AG08395 (cell line): ENCODE measurements at regions not wholly inside any gene's neighbourhood (a gene's known extent, or its start where the extent isn't known, plus 50 kb on each side); places are given as distances from the start of the nearest gene placed in this dataset.

Experiments used
- DNase-seq: peaks from one replicate; pipeline ENCODE4 v3.0.0; 2012; ENCODE audit warnings: mixed read lengths, low spot score

DNA sequence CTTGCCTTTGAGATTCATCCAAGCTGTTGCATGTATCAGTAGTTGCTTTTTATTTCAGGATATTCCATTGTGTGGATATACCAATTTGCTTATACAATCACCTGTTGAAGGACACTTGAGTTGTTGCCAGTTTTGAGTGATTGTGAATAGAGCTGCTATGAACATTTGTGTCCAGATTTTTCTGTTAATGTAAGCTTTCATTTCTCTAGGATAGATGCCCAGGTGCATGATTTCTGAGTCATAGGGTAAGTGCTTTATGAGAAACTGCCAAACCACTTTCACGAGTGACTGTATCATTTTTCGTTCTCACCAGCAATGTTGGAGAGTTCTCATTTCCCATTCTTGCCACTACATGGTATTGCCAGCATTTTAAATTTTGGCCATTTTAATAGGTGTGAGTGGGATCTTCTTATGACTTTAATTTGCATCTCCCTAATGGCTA is 434.6 kb upstream of the RGS6 start:
- DNase-seq, result no peak

DNA sequence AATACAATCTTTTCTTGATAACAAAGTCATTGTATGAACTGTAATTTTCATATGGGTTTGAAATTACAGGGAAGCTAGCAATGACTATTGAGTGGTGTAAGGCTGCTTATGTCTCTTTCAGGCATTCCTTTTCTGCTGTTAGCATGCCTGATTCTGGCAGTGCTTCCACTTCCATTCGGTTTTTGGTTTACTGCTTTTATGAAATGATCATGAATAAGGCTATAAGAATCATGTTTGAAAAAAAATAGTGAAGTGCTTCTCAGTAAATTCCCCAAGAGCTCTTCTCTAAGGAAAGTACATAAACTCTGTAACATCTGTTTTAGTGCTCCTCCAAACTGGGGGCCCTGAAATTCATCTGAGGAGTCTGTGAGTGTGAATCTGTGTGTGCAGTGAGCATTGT is 434.0 kb upstream of the RGS6 start:
- peak; percentile 53 for DNase-seq

DNA sequence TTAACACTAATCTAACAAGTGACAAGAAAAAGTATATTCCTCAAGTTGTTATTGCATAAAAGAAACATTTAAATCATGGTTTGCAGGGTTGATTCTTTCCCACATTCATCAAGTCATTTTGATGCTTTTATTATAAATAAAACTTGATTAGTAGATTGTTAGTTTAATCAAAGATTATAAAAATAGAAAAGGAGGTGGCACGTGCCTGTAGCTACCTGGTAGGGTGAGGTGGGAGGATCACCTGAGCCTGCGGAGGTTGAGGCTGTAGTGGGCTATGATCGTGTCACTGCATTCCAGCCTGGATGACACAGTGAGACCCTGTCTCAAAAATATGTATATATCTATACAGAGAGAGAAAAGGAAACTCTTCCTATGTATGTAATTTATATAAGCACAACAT is 433.2 kb upstream of the RGS6 start:
- DNase-seq, result no peak

DNA sequence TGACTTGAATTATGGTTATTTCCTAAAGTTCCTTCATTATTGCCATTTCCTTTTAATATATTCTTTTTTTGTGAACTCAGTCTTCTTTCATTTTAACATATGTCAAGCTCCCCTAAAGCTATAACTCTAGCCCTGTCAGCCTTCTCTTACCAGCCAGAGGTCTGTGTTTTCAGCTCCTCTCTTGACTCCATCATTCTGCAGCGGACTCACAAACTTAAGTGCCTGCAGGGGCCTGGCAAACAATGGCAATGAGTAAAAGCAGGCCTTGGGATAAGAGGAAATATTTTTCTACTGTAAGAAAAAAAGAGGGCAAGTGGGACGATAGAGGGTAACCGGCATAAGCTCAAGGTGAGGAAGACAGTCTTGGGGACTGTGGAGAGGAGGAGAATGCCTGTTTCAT is 424.5 kb upstream of the RGS6 start:
- no peak for DNase-seq

DNA sequence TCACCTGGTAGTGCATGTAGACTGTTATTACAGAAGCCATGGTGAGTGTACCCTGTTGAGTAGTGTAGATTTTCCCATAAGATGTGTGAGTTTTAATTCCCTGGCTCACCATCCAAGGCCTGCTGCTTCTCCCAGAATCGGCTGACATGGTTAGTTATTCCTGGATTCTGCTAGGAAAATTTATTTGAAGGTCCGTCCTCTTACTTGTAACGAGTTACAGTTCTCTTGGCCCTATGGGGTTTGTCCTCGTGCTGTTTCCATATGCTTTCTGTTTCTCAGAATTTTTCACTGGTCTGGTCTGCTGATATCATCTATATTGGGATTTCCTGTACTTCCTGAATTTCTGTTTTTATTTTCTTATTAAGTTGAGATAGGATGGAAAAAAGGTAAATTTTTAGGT is 423.3 kb upstream of the RGS6 start:
- no peak for DNase-seq

DNA sequence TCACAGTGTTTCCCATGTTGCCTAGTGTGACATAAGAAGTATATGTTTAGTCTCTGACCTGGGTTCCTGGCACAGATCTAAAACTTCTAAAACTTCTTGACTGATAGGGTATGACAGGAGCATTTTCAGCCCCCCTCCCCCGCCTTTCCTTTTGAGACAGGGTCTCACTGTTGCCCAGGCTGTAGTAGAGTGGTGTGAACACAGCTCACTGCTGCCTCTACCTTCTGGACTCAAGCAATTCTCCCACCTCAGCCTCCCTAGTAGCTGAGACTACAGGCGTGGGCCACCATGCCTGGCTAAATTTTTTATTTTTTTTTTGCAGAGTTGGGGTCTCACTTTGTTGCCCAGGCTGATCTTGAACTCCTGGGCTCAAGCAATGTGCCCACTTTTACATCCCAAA is 421.1 kb upstream of the RGS6 start:
- no peak for DNase-seq

DNA sequence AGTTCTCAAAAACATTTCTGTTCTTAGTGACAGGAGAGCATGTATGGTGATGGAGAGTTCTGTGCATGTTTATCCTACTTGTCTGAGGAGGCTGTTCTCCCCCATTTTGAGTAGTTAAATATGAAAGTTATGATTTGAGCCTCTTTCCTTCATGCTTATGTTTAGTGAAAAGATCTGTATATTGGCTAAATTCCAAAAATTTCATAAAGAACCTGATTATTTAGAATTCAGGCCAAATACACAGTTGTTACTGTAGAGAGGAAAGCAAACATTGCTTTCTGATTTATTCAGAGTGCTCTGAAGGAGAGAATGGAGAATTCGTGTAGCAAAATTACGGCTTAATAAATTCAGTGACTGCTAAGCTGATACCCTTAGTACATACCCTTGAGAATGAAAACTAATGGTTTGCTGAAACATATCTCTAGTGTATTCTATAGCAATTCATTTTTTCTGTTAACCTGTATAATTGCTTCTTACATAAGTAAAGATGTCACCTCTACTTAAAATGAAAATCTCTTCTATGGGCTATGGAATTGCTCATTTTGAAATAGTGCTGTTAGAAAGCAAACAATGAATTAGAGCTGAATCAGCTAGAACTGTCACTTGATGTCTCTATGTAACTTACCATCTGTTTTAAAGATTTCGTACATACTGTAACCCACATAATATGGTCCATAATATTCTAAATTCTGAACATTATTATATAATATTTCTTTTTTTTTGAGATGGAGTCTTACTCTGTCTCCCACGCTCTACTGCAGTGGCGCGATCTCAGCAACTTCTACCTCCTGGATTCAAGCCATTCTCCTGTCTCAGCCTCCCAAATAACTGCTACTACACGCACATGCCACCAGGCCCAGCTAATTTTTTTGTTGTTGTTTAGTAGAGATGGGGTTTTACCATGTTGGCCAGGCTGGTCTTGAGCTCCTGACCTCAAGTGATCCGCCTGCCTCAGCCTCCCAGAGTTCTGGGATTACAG is 417.0 kb upstream of the RGS6 start:
- DNase-seq, result no peak

DNA sequence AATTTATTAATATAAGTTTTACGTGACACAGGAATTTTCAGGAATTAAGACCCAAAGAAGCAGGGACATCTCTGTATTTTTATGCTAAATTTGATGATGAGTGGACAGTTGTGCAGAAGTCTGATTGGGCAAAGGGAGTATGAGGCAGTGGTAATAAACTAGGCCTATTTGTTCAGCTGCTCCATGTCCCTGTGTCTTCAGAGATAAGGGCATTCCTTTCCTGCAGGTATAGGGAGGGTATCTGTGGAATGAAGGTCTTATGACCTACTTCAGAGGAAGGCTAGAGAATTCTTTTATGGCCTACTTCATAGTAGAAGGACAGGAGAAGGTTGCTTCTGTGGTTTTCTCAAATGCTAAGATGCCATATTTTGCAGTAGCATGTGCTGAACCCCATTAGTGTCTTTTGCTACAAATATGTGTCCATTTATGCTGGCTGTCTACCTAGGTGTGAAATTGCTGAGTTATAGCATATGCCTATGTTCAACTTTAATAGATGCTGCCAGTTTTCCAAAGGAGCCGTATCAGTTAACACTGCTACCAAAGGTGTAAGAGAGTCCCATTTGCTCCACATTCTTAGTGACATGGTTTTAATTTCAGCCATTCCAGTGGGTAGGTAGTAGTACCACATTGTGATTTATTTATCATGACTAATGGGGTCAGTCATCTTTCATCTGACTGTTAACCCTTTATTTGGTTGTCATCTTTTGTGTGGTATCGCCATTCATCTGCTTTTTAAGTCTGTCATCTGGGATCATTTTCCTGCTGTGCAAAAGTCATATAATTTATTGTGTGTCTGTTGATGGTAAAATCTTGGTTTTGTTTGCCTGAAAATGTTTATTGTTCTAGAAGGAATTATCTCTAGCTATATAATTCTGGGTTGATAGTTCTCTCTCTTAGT is 410.7 kb upstream of the RGS6 start:
- DNase-seq, result no peak

DNA sequence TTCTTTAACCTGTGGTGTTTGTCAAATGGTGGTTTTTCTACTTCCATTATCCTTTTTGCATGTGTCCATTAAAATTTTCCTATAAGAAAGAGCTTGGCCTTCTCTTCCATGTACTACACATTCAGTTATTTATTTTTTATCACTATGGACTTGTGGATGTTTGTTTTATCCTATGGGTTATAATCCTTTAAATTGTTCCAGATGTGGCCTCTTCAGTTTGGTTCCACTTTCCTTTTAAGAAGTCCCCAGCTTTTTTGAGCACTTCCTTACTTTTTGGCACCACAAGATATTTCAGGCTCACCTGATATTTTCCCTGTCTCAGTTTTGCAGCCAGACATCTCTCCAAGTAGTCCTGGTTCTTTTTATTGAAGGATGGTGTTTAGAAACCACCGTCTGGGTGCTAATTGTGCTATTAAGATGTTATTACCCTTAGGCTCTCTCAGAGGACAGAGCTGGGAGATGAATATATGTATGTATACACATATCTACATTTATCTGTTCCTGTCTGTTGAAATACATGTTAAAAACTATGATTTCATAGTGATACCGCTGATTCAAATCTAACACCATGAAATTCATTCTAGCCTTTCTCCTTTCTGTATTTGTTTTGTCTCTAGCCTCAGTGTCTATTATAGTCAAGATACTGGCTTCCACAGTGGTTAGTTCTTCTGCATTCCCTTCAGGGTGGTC is 408.5 kb upstream of the RGS6 start:
- no peak for DNase-seq

DNA sequence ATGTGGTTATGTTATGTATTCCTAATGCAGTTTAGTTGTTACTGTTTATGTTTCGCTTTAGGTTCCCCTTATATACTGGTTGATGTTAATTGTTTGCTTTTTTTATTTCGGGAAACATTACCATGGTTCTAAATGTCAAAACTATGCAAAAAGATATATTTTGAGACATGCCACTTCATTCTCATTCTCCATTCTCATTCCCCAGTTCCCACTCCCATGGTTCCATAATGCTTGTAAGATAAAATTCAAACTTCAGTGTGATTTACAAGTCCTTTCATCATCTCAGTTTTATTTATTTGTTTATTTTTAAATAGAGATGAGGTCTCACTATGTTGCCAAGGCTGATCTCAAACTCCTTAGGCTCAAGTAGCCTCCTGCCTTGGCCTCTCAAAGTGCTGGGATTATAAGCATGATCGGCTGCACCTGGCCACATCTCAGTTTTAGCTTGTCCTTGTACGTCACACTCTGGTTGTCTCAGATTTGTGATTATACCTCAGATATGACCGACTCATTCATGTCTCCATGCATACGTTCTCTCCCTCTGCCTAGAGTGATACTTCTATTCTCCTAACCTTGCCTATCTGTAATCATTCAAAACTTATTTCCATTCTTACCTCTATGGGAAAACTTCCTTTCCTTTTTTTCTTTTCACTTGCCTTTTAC is 407.8 kb upstream of the RGS6 start:
- DNase-seq, result no peak

DNA sequence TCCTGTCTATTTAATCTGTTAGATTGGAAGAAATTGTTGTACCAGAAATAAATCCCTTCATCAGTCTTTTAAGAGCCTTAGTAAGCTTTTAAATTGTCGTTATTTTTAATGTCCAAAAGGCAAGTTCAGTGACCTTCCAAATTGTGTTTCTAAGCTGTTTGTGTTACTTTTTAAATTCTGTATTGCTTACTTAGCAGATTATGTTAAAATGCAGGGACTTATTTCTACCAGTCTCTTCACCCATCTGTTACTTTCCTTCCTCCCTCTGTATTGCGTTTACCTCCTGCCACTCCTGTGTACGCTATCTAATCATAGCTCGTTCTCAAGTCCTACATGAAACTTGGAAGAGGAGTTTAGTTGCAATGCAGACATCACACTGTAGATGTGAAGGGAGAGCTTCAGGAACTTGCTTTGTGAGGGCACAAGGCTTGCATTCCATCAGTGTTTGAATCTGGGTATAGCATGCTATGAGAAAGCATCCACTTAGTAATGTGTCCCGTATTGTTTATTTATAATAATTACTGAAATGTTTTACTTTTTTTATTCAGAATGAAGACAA is 406.5 kb upstream of the RGS6 start:
- no peak for DNase-seq

DNA sequence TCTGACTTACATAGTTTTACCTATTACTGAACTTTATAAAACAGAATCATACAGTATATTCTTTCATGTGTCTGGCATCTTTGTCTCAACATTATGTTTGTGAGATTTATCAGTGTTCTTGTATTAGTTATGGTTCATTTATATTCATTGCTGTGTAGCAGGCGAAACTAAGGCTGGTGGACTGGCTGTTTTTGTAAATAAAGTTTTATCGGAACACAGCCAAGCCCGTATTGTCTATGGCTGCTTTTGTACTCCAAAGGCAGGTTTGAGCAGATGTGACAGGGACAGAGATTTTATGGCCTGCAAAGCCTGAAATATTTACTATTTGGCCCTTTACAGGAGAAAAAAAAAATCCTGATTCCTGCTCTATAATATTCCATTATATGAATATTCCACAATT is 405.8 kb upstream of the RGS6 start:
- no peak for DNase-seq

DNA sequence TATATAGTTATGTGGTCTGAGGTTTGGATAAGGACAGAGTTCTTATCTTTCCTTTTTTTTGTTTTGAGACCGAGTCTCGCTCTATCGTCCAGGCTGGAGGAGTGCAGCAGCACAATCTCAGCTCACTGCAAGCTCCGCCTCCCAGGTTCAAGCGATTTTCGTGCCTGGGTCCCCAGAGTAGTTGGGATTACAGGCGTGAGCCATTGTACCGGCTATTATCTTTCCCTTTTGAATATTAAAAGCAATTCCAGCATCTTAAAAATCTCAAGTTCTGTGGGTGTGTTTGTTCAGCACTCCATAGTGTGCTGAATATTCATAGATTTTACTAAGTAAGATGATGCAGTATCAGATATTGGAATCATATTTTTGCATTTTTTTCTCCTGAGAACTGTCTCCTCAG is 404.4 kb upstream of the RGS6 start:
- DNase-seq, result no peak

DNA sequence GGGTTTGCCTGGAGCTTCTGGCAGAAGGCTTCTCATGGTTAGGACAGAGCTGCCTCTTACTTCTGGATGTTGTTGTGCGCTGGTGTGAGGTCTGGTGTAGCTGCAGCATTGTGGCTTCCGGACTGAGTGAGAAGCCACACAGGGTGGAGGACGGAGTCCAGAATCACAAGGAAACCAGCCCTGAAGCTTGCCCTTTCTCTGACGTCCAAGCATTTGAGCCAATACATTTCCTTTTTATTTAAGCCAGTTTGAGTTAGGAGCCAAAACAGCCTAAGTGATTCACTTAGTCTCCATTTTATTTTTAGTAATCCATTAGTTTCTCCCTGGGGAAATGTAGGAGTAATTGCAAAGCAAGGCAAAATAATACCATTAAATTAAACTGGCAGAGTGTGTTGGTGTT is 402.4 kb upstream of the RGS6 start:
- DNase-seq, result peak; percentile 10

DNA sequence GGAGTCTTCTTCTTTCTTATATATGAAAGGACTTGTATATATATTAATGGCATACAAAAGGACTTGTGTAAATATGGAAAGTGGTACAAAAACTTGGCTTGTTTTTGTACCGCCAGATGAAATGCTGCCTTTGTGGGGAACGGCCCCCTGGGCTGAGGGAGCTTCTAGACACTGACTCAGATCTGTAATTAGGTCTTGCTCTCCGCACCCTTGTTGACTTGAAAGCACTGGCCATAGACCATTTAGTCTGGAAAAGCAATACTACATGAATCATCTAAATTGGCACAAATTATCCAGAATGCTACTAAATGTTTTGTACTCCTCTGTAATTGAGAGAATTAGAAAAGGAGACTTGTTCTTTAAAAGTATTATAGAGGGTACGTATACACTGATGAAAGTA is 399.9 kb upstream of the RGS6 start:
- DNase-seq, result no peak

DNA sequence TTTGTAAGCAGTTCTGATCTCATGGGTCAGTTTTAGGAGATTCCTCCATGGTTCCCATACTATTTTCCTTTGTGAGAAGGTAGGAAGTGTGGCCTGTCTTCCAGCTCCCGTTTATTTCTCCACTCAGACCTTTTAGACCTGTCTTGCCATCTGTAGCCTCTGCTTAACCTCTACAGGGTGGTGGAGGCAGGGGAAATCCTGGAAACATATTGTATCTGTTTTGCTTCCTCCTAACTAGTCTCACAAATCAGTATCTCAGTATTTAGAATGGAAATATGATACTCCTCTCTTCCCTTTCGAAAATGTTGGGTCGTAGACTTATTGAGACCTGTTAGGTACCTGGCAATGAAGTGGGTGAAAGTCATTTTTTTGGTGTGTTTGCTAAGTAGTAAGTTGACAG is 399.4 kb upstream of the RGS6 start:
- DNase-seq, result no peak

DNA sequence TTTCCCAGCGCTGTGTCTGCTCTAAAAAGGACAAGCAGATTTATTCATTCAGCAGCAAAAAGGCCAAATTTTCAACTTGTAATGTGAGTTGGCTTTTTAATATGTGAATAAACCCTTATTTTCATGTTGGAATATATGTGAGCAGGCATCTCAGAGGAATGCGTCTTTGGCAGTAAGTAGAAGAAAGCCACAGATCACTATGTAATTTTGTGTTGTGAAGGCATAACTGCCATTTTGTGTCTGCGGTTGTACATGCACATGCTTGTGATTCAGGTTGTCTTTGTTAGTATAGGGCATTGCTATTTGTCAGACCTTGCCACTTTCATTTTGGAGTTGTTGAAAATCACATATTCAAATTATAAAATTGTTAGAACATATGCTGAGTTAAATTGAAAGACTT is 398.8 kb upstream of the RGS6 start:
- no peak for DNase-seq

DNA sequence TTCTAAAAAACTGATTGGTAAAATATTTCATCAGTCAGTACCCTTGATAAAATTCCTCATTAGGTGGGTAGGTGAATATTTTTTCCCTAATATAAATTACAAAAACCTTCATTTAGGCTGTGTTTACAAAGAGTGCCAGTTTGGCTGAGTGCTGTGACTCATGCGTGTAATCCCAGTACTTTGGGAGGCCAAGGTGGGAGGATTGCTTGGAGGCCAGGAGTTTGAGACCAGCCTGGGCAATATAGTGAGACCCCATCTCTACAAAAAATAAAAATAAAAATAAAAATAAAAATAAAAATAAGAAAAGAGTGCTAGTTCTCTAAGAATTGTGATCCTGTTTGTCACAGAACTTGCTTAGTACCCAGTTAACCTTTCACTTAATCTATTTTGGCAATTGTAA is 398.4 kb upstream of the RGS6 start:
- no peak for DNase-seq

DNA sequence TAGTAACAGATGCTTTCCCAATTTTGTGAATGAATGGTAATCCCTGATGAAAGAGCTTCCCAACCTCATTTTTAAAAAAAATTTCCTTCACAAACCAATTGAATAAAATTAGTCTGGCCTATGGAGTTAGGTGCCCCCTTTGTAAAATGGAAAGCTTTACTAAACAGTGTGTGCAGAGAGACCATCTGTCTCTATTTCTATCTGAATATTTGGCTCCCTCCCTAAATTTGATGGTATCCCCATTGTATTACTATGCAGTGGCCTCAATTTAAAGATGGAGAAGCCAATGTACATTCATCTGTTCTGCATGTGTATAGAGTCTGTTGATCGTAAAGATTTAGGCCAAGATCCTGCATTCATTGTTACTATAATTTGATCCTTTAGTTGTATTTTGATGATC is 397.7 kb upstream of the RGS6 start:
- no peak for DNase-seq

DNA sequence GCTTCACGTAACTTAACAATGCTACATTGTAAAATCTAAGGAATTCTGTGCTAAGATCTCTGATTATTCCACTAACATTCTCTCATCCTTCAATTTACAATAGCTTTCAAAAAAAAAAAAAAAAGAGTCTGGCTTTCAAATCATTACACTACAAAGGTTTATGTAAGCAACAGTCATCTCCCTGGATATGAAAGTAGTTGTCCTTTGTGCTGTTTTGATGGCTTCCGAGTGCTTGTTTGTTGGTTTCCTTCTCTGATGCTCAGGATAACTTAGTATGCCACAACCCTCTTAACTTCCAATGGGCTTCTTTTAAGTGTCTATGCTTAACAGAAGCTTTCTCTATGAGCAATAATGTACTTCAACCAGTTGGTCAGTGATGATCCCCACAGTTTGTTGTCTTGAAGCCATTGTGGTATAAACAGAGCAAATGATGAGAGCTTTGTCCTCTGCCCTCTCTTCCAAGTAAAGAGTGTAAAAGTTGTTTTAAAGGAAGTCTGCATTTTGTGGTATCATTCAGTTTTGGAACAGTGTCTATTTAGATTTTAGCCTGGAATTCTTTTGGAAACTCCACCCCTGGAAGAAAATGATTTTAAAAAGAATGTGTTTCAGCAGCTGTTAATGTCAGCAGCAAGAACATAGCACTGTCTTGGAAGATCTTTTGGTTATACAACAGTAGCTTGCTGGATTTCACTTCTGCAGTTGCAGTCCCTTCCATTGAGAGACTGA is 396.1 kb upstream of the RGS6 start:
- no peak for DNase-seq
